K562 (cell line): ENCODE measurements at regions not wholly inside any gene's neighbourhood (a gene's known extent, or its start where the extent isn't known, plus 50 kb on each side); places are given as distances from the start of the nearest gene placed in this dataset.

Experiments
- CTCF ChIP-seq, 3 experiments: IDR thresholded peaks in 2 of 3; conservative IDR thresholded peaks in 1 of 3; 2 replicates each; pipeline ENCODE4 v1.5.1; 2011 to 2012; ENCODE audit warnings: low read length in 3 of 3, mild to moderate bottlenecking in 3 of 3, control low read depth in 2 of 3, improper control_type of control experiment in 1 of 3, inconsistent platforms in 1 of 3, low read depth in 1 of 3, mixed read lengths in 1 of 3, moderate library complexity in 1 of 3; ENCODE audit not compliant: insufficient read depth in 2 of 3
- EZH2 ChIP-seq: IDR thresholded peaks from 2 replicates; pipeline ENCODE4 v1.6.1; 2012; ENCODE audit warnings: low read depth, mild to moderate bottlenecking, inconsistent platforms, low read length, borderline replicate concordance
- FOS ChIP-seq: IDR thresholded peaks from 3 replicates; pipeline ENCODE4 v1.6.1; 2011; ENCODE audit not compliant: insufficient read length; ENCODE audit errors: extremely low read depth
- HNRNPK ChIP-seq: fragments of 200-400 bp; formaldehyde crosslinking; IDR thresholded peaks from one replicate; pipeline ENCODE4 v1.6.1; 2018; ENCODE audit warnings: mild to moderate bottlenecking, low read depth, low read length; ENCODE audit not compliant: poor library complexity, severe bottlenecking
- JUNB ChIP-seq: fragments of 450-650 bp; formaldehyde crosslinking; conservative IDR thresholded peaks from 2 replicates; pipeline ENCODE4 v1.4.0; 2020; ENCODE audit warnings: mild to moderate bottlenecking
- REST ChIP-seq, 2 experiments: fragments of 450-650 bp; formaldehyde crosslinking in 1 of 2; IDR thresholded peaks; 2 replicates each; pipeline versions ENCODE4 v1.4.0 to v1.6.1; 2014 to 2020; ENCODE audit warnings: mild to moderate bottlenecking in 2 of 2, borderline replicate concordance in 1 of 2, low read depth in 1 of 2
- SIX5 ChIP-seq, 2 experiments: IDR thresholded peaks; 2 replicates each; pipeline ENCODE4 v1.6.1; 2011; ENCODE audit warnings: low read length in 2 of 2, borderline replicate concordance in 1 of 2, low read depth in 1 of 2, mild to moderate bottlenecking in 1 of 2, moderate library complexity in 1 of 2; ENCODE audit not compliant: insufficient read depth in 1 of 2
- ZNF121 ChIP-seq: sonication (generic); formaldehyde crosslinking; conservative IDR thresholded peaks from 2 replicates; pipeline ENCODE4 v1.8.0; 2022; ENCODE audit warnings: missing genetic modification reagents
- ZNF589 ChIP-seq: fragments of 200-800 bp; sonication (Bioruptor generic); IDR thresholded peaks from 2 replicates; pipeline ENCODE4 v1.6.1; 2016; ENCODE audit warnings: low read depth, missing genetic modification characterization, missing compliant biosample characterization

- no peak for TF ChIP-seq EZH2
- TF ChIP-seq SIX5 (IDR thresholded peaks at IDR 0.05; ENCODE audit: borderline replicate concordance in 1 of 2, insufficient read depth in 1 of 2, low read depth in 1 of 2, low read length in 2 of 2) = no peak
- TF ChIP-seq HNRNPK = no peak
- TF ChIP-seq JUNB (CRISPR knock-in tag) = no peak
- no peak for TF ChIP-seq ZNF589 (CRISPR knock-in tag)
- TF ChIP-seq CTCF (IDR thresholded peaks at IDR 0.05 in 2 of 3, conservative IDR thresholded peaks at IDR 0.05 in 1 of 3; ENCODE audit: insufficient read depth in 2 of 3, low read depth in 1 of 3, low read length in 3 of 3) = no peak
- no peak for TF ChIP-seq FOS
- TF ChIP-seq REST (IDR thresholded peaks at IDR 0.05; ENCODE audit: borderline replicate concordance) = no peak
- TF ChIP-seq REST (CRISPR knock-in tag; IDR thresholded peaks at IDR 0.05; ENCODE audit: low read depth) = no peak
- no peak for TF ChIP-seq ZNF121
Measured at GRCh38 chr2:525611-526010, 151.6 kb downstream of the TMEM18 start.
